H1 (cell line): ENCODE measurements at regions not wholly inside any gene's neighbourhood (a gene's known extent, or its start where the extent isn't known, plus 50 kb on each side); places are given as distances from the start of the nearest gene placed in this dataset.

Experiments used
- CTCF ChIA-PET: fragments of 300-600 bp; sonication (Branson Sonifier 250); formaldehyde crosslinking; loops from one replicate; lab custom pipeline; 2021; ENCODE audit not compliant: partially characterized antibody; lab: Charles Lee
- POLR2A ChIA-PET: fragments of 300-600 bp; sonication (Branson Sonifier 250); formaldehyde crosslinking; loops from one replicate; lab custom pipeline; 2021; ENCODE audit warnings: inconsistent platforms; ENCODE audit not compliant: partially characterized antibody; lab: Charles Lee
- DNase-seq, 2 experiments: peaks; one replicate each; pipeline versions ENCODE4 v3.0.0 to v3.0.0-alpha.2; 2010 to 2022; ENCODE audit warnings: low spot score in 2 of 2, low read depth in 1 of 2, mixed read lengths in 1 of 2
- FAIRE-seq: peaks from 2 replicates; lab custom pipeline; 2011; peaks lifted over from hg19 to GRCh38; lab: Jason Lieb, UNC
- H2AFZ ChIP-seq: 2 replicates; pipeline ENCODE4 v1.8.1; 2012; ENCODE audit warnings: low read length, inconsistent platforms
- H2AK5ac ChIP-seq: 2 replicates; pipeline ENCODE4 v1.6.1; 2013; ENCODE audit warnings: low read depth, low read length
- H2BK120ac ChIP-seq: replicated peaks from 2 replicates; pipeline ENCODE3; 2013; ENCODE audit warnings: low read depth, low read length, inconsistent platforms
- H2BK12ac ChIP-seq: 2 replicates; pipeline ENCODE4 v1.6.1; 2013; ENCODE audit warnings: low read depth, low read length
- H2BK15ac ChIP-seq: 2 replicates; pipeline ENCODE4 v1.6.1; 2013; ENCODE audit warnings: low read length
- H2BK20ac ChIP-seq: 2 replicates; pipeline ENCODE4 v1.6.1; 2013; ENCODE audit warnings: low read length
- H2BK5ac ChIP-seq: 2 replicates; pipeline ENCODE4 v1.6.1; 2013; ENCODE audit warnings: low read depth, low read length
- H3K14ac ChIP-seq: 2 replicates; pipeline ENCODE4 v1.6.1; 2013; ENCODE audit warnings: inconsistent platforms; ENCODE audit not compliant: insufficient read length
- H3K18ac ChIP-seq: 2 replicates; pipeline ENCODE4 v1.6.1; 2013; ENCODE audit warnings: low read length; ENCODE audit errors: extremely low read depth
- H3K23ac ChIP-seq: 2 replicates; pipeline ENCODE4 v1.6.1; 2013; ENCODE audit warnings: inconsistent platforms; ENCODE audit not compliant: insufficient read length
- H3K23me2 ChIP-seq: 2 replicates; pipeline ENCODE4 v1.6.1; 2013; ENCODE audit warnings: low read depth, low read length
- H3K27ac ChIP-seq: 2 replicates; pipeline ENCODE4 v1.6.1; 2011; ENCODE audit warnings: low read depth, low read length, inconsistent platforms
- H3K27me3 ChIP-seq, 4 experiments: replicated peaks in 1 of 4; 1 replicate in 1 of 4; 2 replicates in 3 of 4; pipeline versions ENCODE4 v1.6.1 to v1.8.1; 2011 to 2013; ENCODE audit warnings: low read length in 3 of 4, mild to moderate bottlenecking in 3 of 4, inconsistent platforms in 2 of 4, mixed read lengths in 2 of 4, moderate library complexity in 1 of 4; ENCODE audit not compliant: control insufficient read depth in 3 of 4, insufficient read depth in 3 of 4; ENCODE audit errors: extremely low read depth in 1 of 4
- H3K36me3 ChIP-seq, 4 experiments: 2 replicates each; pipeline versions ENCODE4 v1.6.1 to v1.8.1; 2011 to 2013; ENCODE audit warnings: mild to moderate bottlenecking in 4 of 4, low read length in 3 of 4, moderate library complexity in 2 of 4, control low read depth in 1 of 4, inconsistent platforms in 1 of 4; ENCODE audit not compliant: insufficient read depth in 4 of 4, control insufficient read depth in 2 of 4
- H3K4ac ChIP-seq: replicated peaks from 2 replicates; pipeline ENCODE3; 2013; ENCODE audit warnings: low read length, low read depth, mixed read lengths, inconsistent platforms; ENCODE audit not compliant: insufficient read length
- H3K4me1 ChIP-seq, 4 experiments: replicated peaks in 1 of 4; 1 replicate in 1 of 4; 2 replicates in 3 of 4; pipeline versions ENCODE4 v1.6.1 to v1.8.1; 2011 to 2013; ENCODE audit warnings: low read length in 3 of 4, inconsistent platforms in 2 of 4, mixed read lengths in 1 of 4; ENCODE audit not compliant: insufficient read depth in 4 of 4, control insufficient read depth in 3 of 4
- H3K4me2 ChIP-seq, 2 experiments: 2 replicates each; pipeline versions ENCODE4 v1.6.1 to v1.8.1; 2011 to 2013; ENCODE audit warnings: low read depth in 2 of 2, low read length in 2 of 2, control low read depth in 1 of 2, inconsistent platforms in 1 of 2, mild to moderate bottlenecking in 1 of 2; ENCODE audit not compliant: insufficient read depth in 1 of 2
- H3K4me3 ChIP-seq, 4 experiments: fragments of 200-600, 300-600 bp in 1 of 4; sonication (generic), shearing (Covaris generic), sonication (Bioruptor Twin) in 1 of 4; 2 replicates each; pipeline versions ENCODE4 v1.5.1 to v1.8.1; 2011 to 2016; ENCODE audit warnings: low read length in 4 of 4, low read depth in 3 of 4, control low read depth in 2 of 4, inconsistent platforms in 2 of 4, mild to moderate bottlenecking in 2 of 4, mixed read lengths in 1 of 4, moderate library complexity in 1 of 4; ENCODE audit not compliant: insufficient read depth in 2 of 4; ENCODE audit errors: extremely low read depth in 1 of 4
- H3K56ac ChIP-seq: replicated peaks from 2 replicates; pipeline ENCODE3; 2013; ENCODE audit warnings: low read depth, mild to moderate bottlenecking, mixed read lengths, low read length, inconsistent platforms; ENCODE audit not compliant: insufficient read length
- H3K79me1 ChIP-seq: 2 replicates; pipeline ENCODE4 v1.6.1; 2013; ENCODE audit warnings: low read depth, low read length, control low read depth
- H3K79me2 ChIP-seq, 2 experiments: 2 replicates each; pipeline versions ENCODE4 v1.6.1 to v1.8.1; 2012 to 2013; ENCODE audit warnings: low read length in 2 of 2, mild to moderate bottlenecking in 2 of 2, inconsistent platforms in 1 of 2; ENCODE audit not compliant: insufficient read depth in 2 of 2, control insufficient read depth in 1 of 2
- H3K9ac ChIP-seq, 4 experiments: replicated peaks in 1 of 4; 1 replicate in 1 of 4; 2 replicates in 3 of 4; pipeline versions ENCODE4 v1.6.1 to v1.8.1; 2011 to 2013; ENCODE audit warnings: low read depth in 3 of 4, low read length in 3 of 4, control low read depth in 2 of 4, mild to moderate bottlenecking in 2 of 4, moderate library complexity in 2 of 4, inconsistent platforms in 1 of 4; ENCODE audit errors: extremely low read depth in 1 of 4
- H3K9me3 ChIP-seq, 2 experiments: 2 replicates each; pipeline versions ENCODE4 v1.6.1 to v1.8.1; 2012 to 2013; ENCODE audit warnings: mild to moderate bottlenecking in 2 of 2, moderate library complexity in 2 of 2, control low read depth in 1 of 2, inconsistent platforms in 1 of 2, low read depth in 1 of 2, low read length in 1 of 2, mixed read lengths in 1 of 2; ENCODE audit not compliant: insufficient read depth in 2 of 2
- H4K20me1 ChIP-seq, 2 experiments: replicated peaks in 1 of 2; 2 replicates each; pipeline versions ENCODE3 to v1.8.1; 2011 to 2013; ENCODE audit warnings: inconsistent platforms in 2 of 2, low read length in 2 of 2, mild to moderate bottlenecking in 1 of 2; ENCODE audit not compliant: insufficient read depth in 2 of 2, control insufficient read depth in 1 of 2
- H4K5ac ChIP-seq: 2 replicates; pipeline ENCODE4 v1.6.1; 2013; ENCODE audit warnings: low read length, low read depth, mixed read lengths, inconsistent platforms; ENCODE audit not compliant: insufficient read length
- H4K8ac ChIP-seq: 2 replicates; pipeline ENCODE4 v1.8.0; 2013; ENCODE audit warnings: mild to moderate bottlenecking, moderate library complexity, low read length, inconsistent platforms; ENCODE audit not compliant: insufficient read depth; ENCODE audit errors: extremely low read depth
- H4K91ac ChIP-seq: replicated peaks from 2 replicates; pipeline ENCODE3; 2013; ENCODE audit warnings: low read length, mixed read lengths, inconsistent platforms; ENCODE audit not compliant: insufficient read length
- BACH1 ChIP-seq: IDR thresholded peaks from 2 replicates; pipeline ENCODE4 v1.6.1; 2012; ENCODE audit warnings: low read length, improper control_type of control experiment
- CBX5 ChIP-seq: fragments of 300-800, 300-1000 bp; sonication (generic); IDR thresholded peaks from 2 replicates; pipeline ENCODE4 v1.7.1; 2016; ENCODE audit warnings: antibody characterized with exemption, low read length, low read depth
- CBX8 ChIP-seq: fragments of 300-800, 300-1000 bp; sonication (generic); IDR thresholded peaks from 2 replicates; pipeline ENCODE4 v1.7.1; 2016; ENCODE audit warnings: low read depth, low read length, borderline replicate concordance
- CHD2 ChIP-seq: IDR thresholded peaks from 2 replicates; pipeline ENCODE4 v1.6.1; 2012; ENCODE audit warnings: low read length, improper control_type of control experiment
- EP300 ChIP-seq, 2 experiments: IDR thresholded peaks; 1 replicate in 1 of 2; 2 replicates in 1 of 2; pipeline ENCODE4 v1.6.1; 2011 to 2012; ENCODE audit warnings: low read depth in 2 of 2, low read length in 2 of 2, mild to moderate bottlenecking in 2 of 2, borderline replicate concordance in 1 of 2, inconsistent platforms in 1 of 2, moderate library complexity in 1 of 2
- FOSL1 ChIP-seq: IDR thresholded peaks from 2 replicates; pipeline ENCODE4 v1.6.1; 2011; ENCODE audit warnings: mild to moderate bottlenecking, low read depth, low read length, moderate library complexity; ENCODE audit not compliant: insufficient read depth
- GTF2F1 ChIP-seq: IDR thresholded peaks from 2 replicates; pipeline ENCODE4 v1.6.1; 2012; ENCODE audit warnings: low read depth, low read length, improper control_type of control experiment, borderline replicate concordance
- JUND ChIP-seq: IDR thresholded peaks from 2 replicates; pipeline ENCODE4 v1.6.1; 2011; ENCODE audit warnings: mild to moderate bottlenecking, improper control_type of control experiment, low read length
- KDM5A ChIP-seq: fragments of 200-600 bp; IDR thresholded peaks from 2 replicates; pipeline ENCODE4 v1.7.1; 2012; ENCODE audit warnings: mild to moderate bottlenecking, low read length, inconsistent platforms, mixed read lengths
- RAD21 ChIP-seq, 2 experiments: IDR thresholded peaks in 1 of 2; conservative IDR thresholded peaks in 1 of 2; 2 replicates each; pipeline ENCODE4 v1.6.1; 2011; ENCODE audit warnings: low read depth in 2 of 2, low read length in 2 of 2, improper control_type of control experiment in 1 of 2, inconsistent platforms in 1 of 2, mild to moderate bottlenecking in 1 of 2, moderate library complexity in 1 of 2
- RNF2 ChIP-seq: fragments of 200-900, 300-1000 bp; sonication (generic); IDR thresholded peaks from 2 replicates; pipeline ENCODE4 v1.7.1; 2016; ENCODE audit warnings: borderline replicate concordance, low read depth, mild to moderate bottlenecking, antibody characterized with exemption, low read length; ENCODE audit not compliant: poor library complexity, severe bottlenecking; ENCODE audit errors: missing control alignments
- SP1 ChIP-seq: IDR thresholded peaks from 2 replicates; pipeline ENCODE4 v1.6.1; 2011; ENCODE audit warnings: low read depth, low read length
- SUZ12 ChIP-seq: fragments of 200-600 bp; sonication (generic); IDR thresholded peaks from 2 replicates; pipeline ENCODE4 v1.6.1; 2012; ENCODE audit warnings: mild to moderate bottlenecking, inconsistent platforms, low read length, moderate library complexity, mixed read lengths
- TEAD4 ChIP-seq: IDR thresholded peaks from 2 replicates; pipeline ENCODE4 v1.6.1; 2012; ENCODE audit warnings: low read depth, low read length, inconsistent platforms, mixed read lengths
- YY1 ChIP-seq: IDR thresholded peaks from 2 replicates; pipeline ENCODE4 v1.6.1; 2011; ENCODE audit warnings: low read depth, mild to moderate bottlenecking, low read length
- WGBS, 2 experiments: shearing (Covaris generic) in 1 of 2; methylation state at CpG; one replicate each; pipeline versions ENCODE4 v1.1.6 to v1.1.7; 2013 to 2015; ENCODE audit warnings: low lambda C conversion rate in 2 of 2, mixed read lengths in 2 of 2, inconsistent platforms in 1 of 2, low coverage in 1 of 2, missing lambda C conversion rate in 1 of 2; ENCODE audit not compliant: insufficient replicate concordance in 2 of 2, insufficient coverage in 1 of 2, insufficient read length in 1 of 2; ENCODE audit errors: extremely low coverage in 1 of 2, missing lambda C conversion rate in 1 of 2; 5-methylcytosine and 5-hydroxymethylcytosine counted together

DNA sequence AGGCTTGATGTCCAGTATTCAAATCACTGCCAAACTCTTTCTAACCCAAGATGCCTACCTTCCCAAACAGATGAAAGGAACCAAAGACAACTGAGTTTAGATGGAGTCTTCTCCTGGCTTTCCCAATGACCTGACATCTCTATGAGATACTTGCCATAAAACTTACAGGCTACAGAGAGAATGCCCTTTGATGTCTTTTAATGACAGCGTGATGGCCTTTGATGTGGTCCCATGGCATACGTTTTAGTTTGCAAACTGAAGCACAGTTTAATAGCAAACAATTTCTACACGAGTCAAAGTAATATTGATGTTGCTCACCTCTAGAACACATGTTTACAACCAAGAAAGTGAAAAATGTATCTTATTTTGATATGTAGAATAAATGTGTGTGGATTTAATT lies 73.2 kb downstream of the ZIC4 start:
- Histone ChIP-seq H3K27ac (no peak overlapping the region), H3K79me1 (no peaks in the 10 kb centered on the region), H4K91ac (no peak overlapping the region), H2BK12ac (no peak overlapping the region), H3K27me3 (peaks cover 0 to 1% (median 0%) of the 10 kb centered on the region in 4 experiments; a peak in 1 of 7 replicates), H2AFZ (peak overlapping the region; percentile 79; the same call in 1 of the 2 replicates), H3K9me3 (no peaks in the 10 kb centered on the region), H3K4me2 (no peak overlapping the region), H3K4me1 (no peaks in the 10 kb centered on the region), H2AK5ac (no peak overlapping the region), H4K5ac (no peak overlapping the region), H4K8ac (no peak overlapping the region), H3K9ac (no peak overlapping the region), H3K79me2 (no peaks in the 10 kb centered on the region), H4K20me1 (no peaks in the 10 kb centered on the region), H2BK20ac (no peak overlapping the region), H3K14ac (no peak overlapping the region), H3K4me3 (no peak overlapping the region), H3K18ac (no peak overlapping the region), H3K23ac (no peak overlapping the region), H2BK120ac (no peak overlapping the region), H3K36me3 (no peaks in the 10 kb centered on the region), H3K4ac (no peak overlapping the region), H3K56ac (no peak overlapping the region), H3K23me2 (no peaks in the 10 kb centered on the region), H2BK5ac (no peak overlapping the region), H2BK15ac (no peak overlapping the region)
- POLR2A ChIA-PET: no interaction called here
- FAIRE-seq (no peak), DNase-seq (no peak)
- CTCF ChIA-PET: interaction anchor here (1.1 to 1.3 kb wide), 2 partner anchors 13 to 142 kb away, joined by 3 read pairs; no protein-coding TSS in a partner anchor
- no peak for TF ChIP-seq EP300 (IDR thresholded peaks at IDR 0.05; ENCODE audit: borderline replicate concordance in 1 of 2, low read depth in 2 of 2, low read length in 2 of 2)
- no peak for TF ChIP-seq JUND
- no peak for TF ChIP-seq CHD2
- TF ChIP-seq YY1: no peak
- no peak for TF ChIP-seq CBX5
- TF ChIP-seq FOSL1: no peak
- no peak for TF ChIP-seq SUZ12
- no peak for TF ChIP-seq CBX8
- TF ChIP-seq GTF2F1: no peak
- TF ChIP-seq SP1: no peak
- TF ChIP-seq RNF2: no peak
- TF ChIP-seq BACH1: no peak
- TF ChIP-seq RAD21 (IDR thresholded peaks at IDR 0.05 in 1 of 2, conservative IDR thresholded peaks at IDR 0.05 in 1 of 2; ENCODE audit: low read depth in 2 of 2, low read length in 2 of 2): no peak
- no peak for TF ChIP-seq TEAD4
- TF ChIP-seq KDM5A: no peak
- WGBS, 2 experiments: 79% methylated on average over 3 of the region's 3 CpGs; no CpG with 5 or more reads in 1 of the 2 experiments
